HFF-Myc (cell line): ENCODE measurements at regions not wholly inside any gene's neighbourhood (a gene's known extent, or its start where the extent isn't known, plus 50 kb on each side); places are given as distances from the start of the nearest gene placed in this dataset.

ENCODE experiments used
- DNase-seq: peaks from one replicate; pipeline ENCODE4 v3.0.0-alpha.2; 2011; ENCODE audit warnings: low read depth; ENCODE audit errors: extremely low read depth
- H3K4me3 ChIP-seq: replicated peaks from 2 replicates; pipeline ENCODE4 v1.5.1; 2011; ENCODE audit warnings: low read depth, mild to moderate bottlenecking, control low read depth, low read length
- TF ChIP-seq, protein P1 (sequence below): IDR thresholded peaks from 2 replicates; pipeline ENCODE4 v1.5.1; 2012; ENCODE audit warnings: mild to moderate bottlenecking, low read depth, low read length, control low read depth; ENCODE audit errors: missing control alignments

- no peak for DNase-seq
- no peak overlapping the region for H3K4me3 ChIP-seq
- TF ChIP-seq, protein P1, sequence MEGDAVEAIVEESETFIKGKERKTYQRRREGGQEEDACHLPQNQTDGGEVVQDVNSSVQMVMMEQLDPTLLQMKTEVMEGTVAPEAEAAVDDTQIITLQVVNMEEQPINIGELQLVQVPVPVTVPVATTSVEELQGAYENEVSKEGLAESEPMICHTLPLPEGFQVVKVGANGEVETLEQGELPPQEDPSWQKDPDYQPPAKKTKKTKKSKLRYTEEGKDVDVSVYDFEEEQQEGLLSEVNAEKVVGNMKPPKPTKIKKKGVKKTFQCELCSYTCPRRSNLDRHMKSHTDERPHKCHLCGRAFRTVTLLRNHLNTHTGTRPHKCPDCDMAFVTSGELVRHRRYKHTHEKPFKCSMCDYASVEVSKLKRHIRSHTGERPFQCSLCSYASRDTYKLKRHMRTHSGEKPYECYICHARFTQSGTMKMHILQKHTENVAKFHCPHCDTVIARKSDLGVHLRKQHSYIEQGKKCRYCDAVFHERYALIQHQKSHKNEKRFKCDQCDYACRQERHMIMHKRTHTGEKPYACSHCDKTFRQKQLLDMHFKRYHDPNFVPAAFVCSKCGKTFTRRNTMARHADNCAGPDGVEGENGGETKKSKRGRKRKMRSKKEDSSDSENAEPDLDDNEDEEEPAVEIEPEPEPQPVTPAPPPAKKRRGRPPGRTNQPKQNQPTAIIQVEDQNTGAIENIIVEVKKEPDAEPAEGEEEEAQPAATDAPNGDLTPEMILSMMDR: no peak
Observed at GRCh38 chr15:98304371-98304770, 343.9 kb downstream of the ARRDC4 start.

- TF ChIP-seq, protein P1: peak; percentile 11
- no peak for DNase-seq
- H3K4me3 ChIP-seq: no peak overlapping the region
Observed at GRCh38 chr15:98308117-98308516, 340.2 kb upstream of the IGF1R start.

DNA sequence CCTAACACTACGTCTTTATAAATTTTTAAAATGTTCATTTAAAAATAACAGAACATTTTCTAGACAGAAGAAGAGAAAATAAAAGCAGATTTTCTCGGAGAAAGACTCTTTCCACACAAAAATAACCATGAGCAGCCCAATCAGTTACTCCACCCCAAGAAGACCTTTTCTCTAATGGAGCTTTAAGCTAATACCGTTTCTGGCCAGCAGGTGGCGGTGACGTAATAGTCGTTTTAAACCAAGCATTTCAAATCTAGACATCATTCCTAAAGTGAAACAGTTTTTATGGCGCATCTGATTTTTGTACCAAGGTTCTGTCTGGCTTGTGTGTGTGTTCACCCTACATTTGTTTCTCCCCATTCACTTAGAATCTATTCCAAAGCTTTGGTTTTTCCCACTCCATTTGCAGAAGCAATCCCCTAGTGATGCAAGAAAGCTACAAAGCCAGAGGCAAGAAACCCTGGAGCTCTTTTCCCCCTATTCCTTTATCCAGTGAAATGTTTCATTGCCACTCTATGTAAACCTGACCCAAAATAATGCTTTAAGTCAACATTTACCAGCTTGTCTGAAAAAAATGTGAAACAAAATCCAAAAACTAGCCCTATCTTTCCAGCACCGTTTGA, 336.7 kb upstream of the IGF1R start:
- TF ChIP-seq, protein P1: peak; percentile 75
- peak; percentile 48 for DNase-seq
- H3K4me3 ChIP-seq: no peak overlapping the region

- TF ChIP-seq, protein P1: no peak
- no peak for DNase-seq
Observed at GRCh38 chr15:98312913-98313312, 335.4 kb upstream of the IGF1R start.

GRCh38 chr15:98315971-98316370, 332.4 kb upstream of the IGF1R start:
- no peak for DNase-seq
- H3K4me3 ChIP-seq: no peak overlapping the region
- TF ChIP-seq, protein P1: no peak

More at GRCh38 chr15:98312913-98313312, 335.4 kb upstream of the IGF1R start:
- no peak overlapping the region for H3K4me3 ChIP-seq

GRCh38 chr15:98321896-98322295, 326.4 kb upstream of the IGF1R start:
- TF ChIP-seq, protein P1: no peak
- no peak for DNase-seq
- H3K4me3 ChIP-seq: no peak overlapping the region

DNA sequence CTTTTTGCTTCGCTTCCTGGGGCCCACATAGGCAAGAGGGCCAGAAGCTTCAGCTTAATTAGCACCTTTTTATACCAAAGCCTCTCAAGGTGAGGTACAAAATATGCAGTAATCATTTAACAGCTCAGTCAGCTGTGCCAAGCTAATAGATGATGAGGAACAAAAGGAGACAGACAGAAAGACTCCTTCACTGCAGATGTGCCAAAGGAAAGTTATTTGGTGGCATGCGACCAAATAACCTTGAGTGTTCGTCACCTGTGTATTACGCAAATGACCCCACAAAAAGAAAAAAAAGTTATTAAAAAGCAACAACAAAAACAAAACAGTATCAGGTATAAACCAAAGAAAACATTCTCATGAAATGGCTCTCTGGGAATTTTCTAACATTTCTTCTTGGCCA, 325.8 kb upstream of the IGF1R start:
- DNase-seq: no peak
- TF ChIP-seq, protein P1: no peak
- H3K4me3 ChIP-seq: no peak overlapping the region
